Esophagus squamous epithelium (tissue), 5 donors: ENCODE measurements at regions not wholly inside any gene's neighbourhood (a gene's known extent, or its start where the extent isn't known, plus 50 kb on each side); places are given as distances from the start of the nearest gene placed in this dataset.

Experiments used
- DNase-seq: peaks from one replicate; lab custom pipeline; 2025; lab: John Stamatoyannopoulos, UW
- H3K27ac ChIP-seq, 4 donors: fragments of 200-600 bp; sonication (generic); one replicate each; pipeline ENCODE4 v1.5.1; 2016 to 2019; ENCODE audit warnings: mild to moderate bottlenecking in 1 of 4
- H3K27me3 ChIP-seq, 4 donors: fragments of 200-600 bp; sonication (generic); 1 replicate in 3 of 4; 2 replicates in 1 of 4; pipeline versions ENCODE4 v1.5.1 to v1.6.0; 2017 to 2021; ENCODE audit warnings: antibody characterized with exemption in 1 of 4
- H3K36me3 ChIP-seq, 3 donors: fragments of 200-600 bp; sonication (generic); one replicate each; pipeline ENCODE4 v1.5.1; 2016 to 2019
- H3K4me1 ChIP-seq, 3 donors: fragments of 200-600 bp; sonication (generic); one replicate each; pipeline ENCODE4 v1.5.1; 2017 to 2019
- H3K4me3 ChIP-seq, 4 donors: fragments of 200-600 bp; sonication (generic); 1 replicate in 3 of 4; 2 replicates in 1 of 4; pipeline ENCODE4 v1.5.1; 2016 to 2019; ENCODE audit warnings: mild to moderate bottlenecking in 2 of 4, moderate library complexity in 1 of 4
- H3K9me3 ChIP-seq, 3 donors: fragments of 200-600 bp; sonication (generic); one replicate each; pipeline ENCODE4 v1.5.1; 2016 to 2019
- CTCF ChIP-seq, 6 experiments: fragments of 450-650 bp in 4 of 6; fragments of 200-600 bp in 2 of 6; sonication (generic) in 2 of 6; IDR thresholded peaks; one replicate each; pipeline ENCODE4 v1.5.1; 2016 to 2019; ENCODE audit warnings: antibody characterized with exemption in 6 of 6, mild to moderate bottlenecking in 4 of 6, moderate library complexity in 4 of 6
- POLR2A ChIP-seq, 4 donors: fragments of 450-650 bp; IDR thresholded peaks; one replicate each; pipeline ENCODE4 v1.6.1; 2017; ENCODE audit warnings: antibody characterized with exemption in 4 of 4, mild to moderate bottlenecking in 4 of 4, moderate library complexity in 3 of 4
- WGBS, 2 donors: methylation state at CpG; one replicate each; pipeline ENCODE4 v1.1.5; 2018; 5-methylcytosine and 5-hydroxymethylcytosine counted together
- intact Hi-C: fragments of 100-400 bp; cut with DNase I; formaldehyde crosslinking; loops from one replicate; pipeline ENCODE4 v1.15.0; 2022
- donor health status: DM: yes; HTN: yes; CAD: no.

GRCh38 chr5:161093100-161093499 lies 241.1 kb upstream of the ATP10B start:
- no peaks in the 10 kb centered on the region for H3K4me1 ChIP-seq
- WGBS, 2 donors: 60% methylated on average over 1 of the region's 2 CpGs; no CpG with 5 or more reads in 1 of the 2 donors

DNA sequence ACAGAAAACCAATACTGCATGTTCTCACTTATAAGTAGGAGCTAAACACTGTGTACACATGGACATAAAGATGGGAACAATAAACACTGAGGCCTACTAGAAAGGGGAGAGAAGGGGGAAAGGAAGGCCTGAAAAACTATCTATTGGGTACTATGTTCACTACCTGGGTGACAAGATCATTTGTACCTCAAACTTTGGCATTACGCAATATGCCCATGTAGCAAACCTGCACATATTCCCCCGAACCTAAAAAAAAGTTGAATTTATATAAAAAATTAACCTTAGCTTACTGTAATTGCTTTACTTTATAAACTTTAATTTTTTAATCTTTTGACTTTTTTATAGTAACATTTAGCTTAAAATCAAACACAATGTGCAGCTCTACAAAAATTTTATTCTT lies 237.6 kb upstream of the ATP10B start:
- Histone ChIP-seq H3K9me3 (no peaks in the 10 kb centered on the region), H3K27me3 (no peaks in the 10 kb centered on the region), H3K4me3 (no peak overlapping the region), H3K27ac (no peak overlapping the region), H3K4me1 (no peaks in the 10 kb centered on the region), H3K36me3 (no peaks in the 10 kb centered on the region)
- TF ChIP-seq POLR2A (IDR thresholded peaks at IDR 0.05) (no peak), CTCF (IDR thresholded peaks at IDR 0.05) (no peak)
- intact Hi-C loops: no loop called here
- 92 to 94% methylated on average over 2 of the region's 2 CpGs for WGBS, 2 donors
- DNase-seq: no peak

More at GRCh38 chr5:161093100-161093499, 241.1 kb upstream of the ATP10B start:
- no peaks in the 10 kb centered on the region for H3K36me3 ChIP-seq
- no peaks in the 10 kb centered on the region for H3K9me3 ChIP-seq
- TF ChIP-seq CTCF (IDR thresholded peaks at IDR 0.05): no peak
- TF ChIP-seq POLR2A (IDR thresholded peaks at IDR 0.05): no peak
- intact Hi-C loops: no loop called here
- DNase-seq: no peak
- no peaks in the 10 kb centered on the region for H3K27me3 ChIP-seq
- no peak overlapping the region for H3K27ac ChIP-seq
- H3K4me3 ChIP-seq: no peak overlapping the region

- no peak overlapping the region for H3K27ac ChIP-seq
- no peak overlapping the region for H3K4me3 ChIP-seq
- H3K36me3 ChIP-seq: no peaks in the 10 kb centered on the region
- H3K4me1 ChIP-seq: no peaks in the 10 kb centered on the region
- intact Hi-C loops: no loop called here
- WGBS, 2 donors: 25 to 40% methylated on average over 1 of the region's 1 CpG
- DNase-seq: no peak
- no peaks in the 10 kb centered on the region for H3K27me3 ChIP-seq
- TF ChIP-seq CTCF (IDR thresholded peaks at IDR 0.05) (no peak), POLR2A (IDR thresholded peaks at IDR 0.05) (no peak)
- H3K9me3 ChIP-seq: no peaks in the 10 kb centered on the region
Measured at GRCh38 chr5:161086461-161086860, 234.4 kb upstream of the ATP10B start.

DNA sequence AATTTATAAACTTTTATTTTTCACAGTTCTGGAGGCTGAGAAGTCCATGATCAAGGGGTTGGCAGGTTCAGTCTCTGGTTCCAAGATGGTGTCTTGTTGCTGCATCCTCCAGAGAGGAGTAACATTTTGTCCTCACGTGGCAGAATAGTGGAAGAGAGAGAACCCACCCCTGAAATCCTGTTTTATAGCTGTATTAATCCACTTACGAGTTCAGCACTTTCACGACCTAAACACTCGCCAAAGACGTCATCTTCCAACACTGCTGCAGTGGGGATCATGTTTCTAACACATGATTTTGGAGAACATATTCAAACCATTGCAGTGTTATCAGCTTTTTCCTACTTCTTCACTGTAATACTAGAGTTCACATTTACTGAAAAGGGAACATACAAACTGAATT lies 233.0 kb upstream of the ATP10B start:
- H3K27me3 ChIP-seq: no peaks in the 10 kb centered on the region
- TF ChIP-seq POLR2A (IDR thresholded peaks at IDR 0.05): no peak
- TF ChIP-seq CTCF (IDR thresholded peaks at IDR 0.05): no peak
- H3K9me3 ChIP-seq: no peaks in the 10 kb centered on the region
- H3K4me3 ChIP-seq: no peak overlapping the region
- intact Hi-C loops: no loop called here
- WGBS, 2 donors: 66 to 77% methylated on average over 5 of the region's 5 CpGs
- H3K4me1 ChIP-seq: no peaks in the 10 kb centered on the region
- no peaks in the 10 kb centered on the region for H3K36me3 ChIP-seq
- H3K27ac ChIP-seq: no peak overlapping the region
- no peak for DNase-seq

DNA sequence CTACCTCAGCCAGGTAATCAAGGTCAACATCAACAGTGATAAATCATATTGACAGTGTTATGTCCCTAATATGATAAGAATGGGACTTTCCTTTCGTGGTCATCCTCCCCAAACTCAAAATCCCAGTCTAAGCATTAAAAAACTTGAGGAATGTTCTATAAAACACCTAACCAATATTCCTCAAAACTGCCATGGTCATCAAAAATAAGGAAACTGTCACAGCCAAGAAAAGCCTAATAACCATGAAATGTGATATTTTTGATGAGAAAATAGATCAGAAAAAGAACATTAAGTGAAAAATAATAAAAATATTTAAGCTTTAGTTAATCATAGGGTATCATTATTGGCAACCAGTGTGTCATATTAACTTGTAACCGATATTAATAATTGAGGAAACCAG lies 232.1 kb upstream of the ATP10B start:
- H3K9me3 ChIP-seq: no peaks in the 10 kb centered on the region
- H3K4me3 ChIP-seq: no peak overlapping the region
- DNase-seq: no peak
- intact Hi-C loops: no loop called here
- no peak overlapping the region for H3K27ac ChIP-seq
- TF ChIP-seq POLR2A (IDR thresholded peaks at IDR 0.05): no peak
- TF ChIP-seq CTCF (IDR thresholded peaks at IDR 0.05): no peak
- no peaks in the 10 kb centered on the region for H3K36me3 ChIP-seq
- no peaks in the 10 kb centered on the region for H3K27me3 ChIP-seq
- H3K4me1 ChIP-seq: no peaks in the 10 kb centered on the region
- 60 to 64% methylated on average over 2 of the region's 2 CpGs for WGBS, 2 donors
